Retina (tissue), 1 donor: ENCODE measurements at regions not wholly inside any gene's neighbourhood (a gene's known extent, or its start where the extent isn't known, plus 50 kb on each side); places are given as distances from the start of the nearest gene placed in this dataset.

Experiments used
- DNase-seq: peaks from one replicate; pipeline ENCODE4 v3.0.0-alpha.2; 2016

DNA sequence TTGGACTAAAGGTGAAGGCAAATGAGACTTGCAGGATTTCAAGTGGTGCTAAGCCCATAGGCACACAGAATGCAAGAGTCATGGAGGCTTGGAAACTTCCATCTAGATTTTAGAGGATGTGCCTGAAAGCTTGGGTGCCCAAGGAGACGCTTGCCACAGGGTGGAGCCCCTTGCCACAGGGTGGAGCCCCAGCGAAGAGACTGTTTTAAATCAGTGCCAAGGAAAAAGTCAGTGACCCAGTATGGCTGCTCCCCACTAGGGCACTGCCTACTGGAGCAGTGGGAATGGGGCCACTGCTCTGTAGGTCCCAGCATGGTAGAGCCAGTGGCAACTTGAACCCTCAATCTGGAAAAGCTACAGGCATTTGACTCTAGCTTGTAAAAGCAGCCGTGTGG, 794.2 kb upstream of the LCORL start:
- DNase-seq = no peak

DNA sequence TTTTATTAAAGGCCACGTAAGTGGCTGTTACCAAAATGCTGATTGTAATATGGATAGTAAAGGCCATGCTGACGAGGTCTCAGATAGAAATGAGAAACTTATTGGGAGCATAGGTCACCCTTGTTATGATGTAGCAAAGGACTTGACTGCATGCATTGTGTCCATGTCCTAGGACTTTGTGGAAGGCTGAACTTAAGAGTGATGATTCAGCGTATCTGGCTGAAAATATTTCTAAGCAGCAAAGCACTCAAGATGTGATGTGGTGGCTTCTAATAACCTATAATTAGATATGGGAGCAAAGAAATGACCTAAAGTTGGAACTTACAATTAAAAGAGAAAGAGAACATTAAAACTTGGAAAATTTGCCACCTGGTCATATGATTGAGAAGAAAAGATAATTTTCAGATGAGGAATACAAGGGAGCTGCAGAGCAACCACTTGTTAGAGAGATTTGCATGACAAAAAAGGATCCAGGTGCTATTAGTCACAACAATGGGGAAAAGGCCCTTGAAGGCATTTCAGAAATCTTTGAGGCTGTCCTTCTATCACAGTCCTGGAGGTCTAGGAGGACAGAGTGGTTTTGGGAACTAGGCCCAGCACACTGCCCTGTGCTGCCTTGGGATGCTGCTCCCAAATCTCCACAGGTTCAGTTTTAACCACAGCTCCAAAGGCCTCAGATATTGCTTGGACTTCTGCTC, 793.7 kb upstream of the LCORL start:
- DNase-seq = no peak

DNA sequence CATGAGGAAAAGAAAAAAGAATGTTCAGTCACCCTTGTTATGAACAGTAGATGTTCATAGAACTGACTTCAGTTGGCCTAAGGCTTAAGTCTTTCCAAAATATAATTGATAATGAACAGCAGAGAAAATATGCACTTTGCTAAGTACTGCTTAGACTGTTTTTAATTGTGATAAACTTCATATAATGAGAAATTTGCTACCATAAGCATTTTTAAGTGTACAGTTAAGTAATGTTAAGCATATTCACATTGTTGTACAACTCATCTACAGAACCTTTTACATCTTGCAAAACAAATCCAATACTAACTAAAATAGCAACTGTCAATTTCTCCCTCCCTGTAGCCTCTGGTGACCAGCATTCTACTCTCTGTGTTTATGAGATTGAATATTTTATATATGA, 792.2 kb upstream of the LCORL start:
- DNase-seq = no peak

DNA sequence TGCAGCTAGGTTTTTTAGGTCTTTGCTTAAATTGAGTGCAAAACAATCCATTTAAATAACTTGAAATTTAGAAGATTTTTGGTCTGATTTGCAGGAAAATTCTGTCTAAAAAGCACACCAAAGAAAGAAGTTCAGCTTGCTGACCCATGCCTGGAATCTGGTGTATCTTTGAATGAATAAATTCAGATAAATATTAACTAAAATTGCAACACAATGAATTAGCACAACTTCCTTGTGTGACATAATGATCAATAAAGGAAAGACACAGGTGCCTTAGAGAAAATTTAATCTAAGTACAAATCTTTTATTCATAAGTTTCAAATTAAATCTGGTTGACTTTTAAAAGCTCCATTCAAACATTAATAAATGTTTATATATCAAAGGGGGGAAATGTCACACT, 791.5 kb upstream of the LCORL start:
- DNase-seq = no peak

DNA sequence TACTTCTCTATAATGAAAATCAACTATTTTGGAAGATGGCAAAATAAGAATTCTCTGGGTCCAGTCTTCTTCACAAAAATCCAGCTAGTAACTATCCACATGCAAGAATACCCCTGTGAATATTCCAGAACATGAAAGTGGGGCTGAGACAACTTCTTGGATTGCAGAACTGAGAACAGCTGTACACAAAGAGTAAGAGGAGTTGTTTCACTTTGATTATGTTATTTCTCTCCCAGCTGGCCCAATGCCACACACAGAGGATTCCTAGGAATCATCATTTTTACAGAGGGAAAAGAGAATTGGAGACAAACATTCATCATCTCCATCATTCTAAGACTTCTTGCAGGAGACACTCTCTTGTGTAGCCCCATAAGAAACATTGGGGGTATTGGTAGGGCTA, 782.2 kb upstream of the LCORL start:
- DNase-seq = no peak

DNA sequence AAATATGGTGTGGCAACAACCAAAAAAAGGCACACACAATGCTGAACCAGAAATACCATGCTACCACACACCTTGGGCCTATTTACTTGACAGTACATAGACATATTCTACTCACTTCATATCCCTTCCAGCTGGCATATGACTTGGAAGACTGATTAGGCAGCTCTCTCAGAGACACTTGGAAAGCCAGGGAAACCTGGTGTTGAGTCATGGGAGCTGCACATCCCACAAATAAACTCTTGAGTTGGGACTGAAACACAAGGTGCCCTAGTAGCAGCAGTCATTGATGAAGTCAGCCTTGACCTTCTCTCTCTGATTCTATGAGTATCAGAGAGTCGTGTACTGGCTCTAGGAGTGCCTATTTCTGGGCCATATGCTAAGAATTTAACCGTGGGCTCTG, 776.6 kb upstream of the LCORL start:
- DNase-seq = no peak

DNA sequence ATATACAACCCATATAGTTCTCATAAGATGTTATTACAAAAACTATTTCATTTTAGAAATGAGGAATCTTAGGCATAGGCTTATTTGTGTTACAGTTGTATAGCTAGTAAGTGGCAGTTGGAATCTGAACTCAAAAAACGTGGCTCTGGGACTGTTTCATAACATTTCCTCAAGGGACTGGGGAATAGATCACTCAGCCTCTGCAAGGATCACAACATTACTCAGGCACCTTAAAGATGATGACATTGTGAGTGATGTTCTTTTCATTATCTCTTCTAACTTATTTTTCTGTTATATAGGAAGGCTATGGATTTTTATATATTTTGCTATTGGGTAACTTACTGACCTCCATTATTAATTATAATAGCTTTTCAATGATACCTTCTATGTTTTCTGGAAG, 774.2 kb upstream of the LCORL start:
- DNase-seq = no peak

DNA sequence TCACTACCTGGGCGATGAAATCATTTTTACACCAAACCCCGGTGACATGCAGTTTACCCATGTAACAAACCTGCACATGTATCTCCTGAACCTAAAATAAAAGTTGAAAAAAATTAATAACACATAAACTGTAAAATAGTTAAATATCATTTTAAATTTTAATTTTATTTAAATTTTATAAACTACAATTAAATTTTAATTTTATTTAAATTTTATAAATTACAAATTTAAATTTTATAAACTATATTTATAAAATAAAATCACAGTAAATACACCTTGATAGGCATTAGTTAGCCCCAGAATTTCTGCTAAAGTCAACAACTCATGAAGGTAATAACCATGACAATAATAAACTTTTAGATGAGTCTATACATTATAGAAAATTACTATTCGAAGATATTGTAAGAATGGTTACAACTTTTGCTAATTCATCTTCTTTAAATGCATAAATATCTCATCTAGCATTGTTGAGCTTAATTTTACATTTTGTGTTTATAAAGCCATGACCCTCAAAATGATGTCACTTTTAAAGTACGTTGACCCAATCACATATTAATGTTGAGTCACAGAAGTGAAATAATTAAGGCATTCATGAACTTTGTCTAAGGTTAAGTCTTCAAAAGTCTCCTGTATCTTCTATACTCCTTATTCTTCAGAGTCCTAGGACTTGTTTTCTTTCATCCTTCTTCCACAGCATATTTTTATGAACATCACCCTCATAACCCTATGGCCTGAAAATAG, 755.8 kb upstream of the LCORL start:
- no peak for DNase-seq

DNA sequence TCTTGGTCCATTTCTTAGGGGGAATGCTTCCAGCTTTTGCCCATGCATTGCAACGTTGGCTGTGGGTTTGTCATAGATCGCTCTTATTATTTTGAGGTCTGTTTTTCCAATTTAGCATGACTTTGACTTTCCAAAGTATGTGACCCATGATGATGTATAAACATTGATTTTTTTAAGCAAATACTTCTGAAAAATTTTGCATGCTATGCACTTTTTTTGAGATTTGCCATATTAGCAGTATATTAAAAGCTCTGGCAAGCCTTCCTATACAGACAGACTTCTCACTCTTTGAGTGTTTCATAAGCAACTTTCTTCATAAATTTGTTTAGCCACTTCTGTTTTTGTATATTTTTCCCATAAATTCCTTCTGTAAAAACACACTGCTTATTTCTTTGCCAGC, 746.4 kb upstream of the LCORL start:
- DNase-seq = no peak

DNA sequence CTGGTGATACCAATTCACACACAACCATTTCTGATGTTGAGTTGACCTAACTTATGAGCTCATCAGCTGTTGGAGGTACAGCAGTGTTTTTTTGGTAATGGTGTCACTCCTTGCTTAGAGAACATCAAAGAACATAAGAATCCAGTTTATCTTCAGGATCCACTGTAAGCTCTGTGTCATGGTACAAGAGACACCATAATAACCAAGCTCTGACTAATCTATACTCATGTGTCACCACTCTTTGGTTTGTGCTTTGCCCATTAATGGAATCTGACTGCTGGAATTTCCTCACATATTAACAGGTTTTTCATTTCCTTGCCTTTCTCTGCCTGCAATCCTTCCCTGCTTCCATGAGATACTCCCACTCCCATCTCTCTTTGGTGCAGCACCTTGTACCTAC, 735.1 kb upstream of the LCORL start:
- DNase-seq = no peak

DNA sequence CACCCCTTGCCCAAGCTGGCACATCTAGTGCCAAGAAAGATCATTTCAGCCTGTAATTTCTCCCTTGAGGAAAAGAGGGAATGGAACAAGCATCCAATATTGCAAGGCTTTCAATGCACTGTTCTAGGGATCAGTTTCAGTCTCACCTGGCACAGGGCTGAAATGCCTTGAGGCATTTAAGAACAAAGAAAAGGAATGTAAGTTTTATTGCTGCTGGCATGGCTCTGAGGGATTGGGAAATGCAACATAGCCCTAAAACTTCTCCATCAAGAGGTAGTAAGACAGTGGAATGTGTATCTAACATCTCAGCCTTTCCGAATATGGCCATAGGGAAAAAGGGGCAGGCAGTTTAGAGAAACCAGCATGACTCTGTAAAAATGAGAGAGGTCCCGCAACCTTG, 732.6 kb upstream of the LCORL start:
- DNase-seq = no peak

DNA sequence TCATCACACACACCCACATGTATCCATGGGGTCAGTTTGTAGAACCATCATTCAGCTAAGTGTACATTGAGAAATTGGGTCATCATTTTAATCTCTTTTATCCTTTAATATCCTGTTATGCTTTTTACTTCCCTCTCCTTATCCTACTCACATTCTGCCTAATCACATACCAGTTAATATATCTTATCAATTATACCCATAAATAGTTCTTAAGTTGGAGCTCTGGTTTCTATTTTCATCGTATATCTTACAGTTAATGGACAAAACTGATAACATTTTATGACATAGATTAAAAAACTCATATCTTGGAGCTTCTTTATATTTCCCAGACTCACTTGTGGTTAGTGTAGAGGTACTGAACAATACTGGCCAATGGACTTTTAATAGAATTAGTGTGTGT, 729.5 kb upstream of the LCORL start:
- no peak for DNase-seq

DNA sequence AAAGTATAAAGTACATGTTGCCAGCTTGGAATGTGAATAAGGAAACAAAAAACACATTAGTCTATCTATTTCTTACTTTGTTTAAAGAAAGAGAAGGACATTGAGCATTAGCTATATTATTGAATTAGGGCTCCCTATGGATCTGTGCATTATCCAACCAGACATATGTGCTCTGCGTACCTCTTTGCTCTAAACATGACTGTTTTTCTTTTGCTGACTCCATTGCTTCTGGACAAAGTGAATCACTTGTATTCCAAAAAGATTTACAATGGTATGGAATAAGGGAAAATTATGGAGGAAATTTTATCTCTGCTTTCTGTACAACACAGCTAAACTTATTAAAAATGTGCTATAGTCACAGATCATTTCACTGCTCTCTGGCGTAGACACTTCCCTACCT, 727.8 kb upstream of the LCORL start:
- DNase-seq = no peak

DNA sequence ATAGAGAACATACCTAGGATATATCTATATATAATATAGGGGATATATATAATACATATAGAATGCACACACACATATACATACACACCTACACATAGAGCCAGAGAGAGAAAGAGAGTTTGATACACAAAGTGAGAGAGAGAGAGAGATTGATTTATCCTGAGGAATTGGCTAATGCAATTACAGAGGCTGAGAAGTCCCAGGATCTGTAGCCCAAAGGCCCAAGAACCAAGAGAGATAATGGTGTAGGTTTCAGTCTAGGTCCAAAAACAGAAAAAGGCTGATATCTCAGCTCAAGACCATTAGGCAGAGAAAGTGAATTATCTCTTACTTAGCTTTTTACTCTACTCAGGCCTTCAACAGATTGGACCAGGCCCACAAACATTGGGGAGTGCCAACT, 715.0 kb upstream of the LCORL start:
- no peak for DNase-seq

DNA sequence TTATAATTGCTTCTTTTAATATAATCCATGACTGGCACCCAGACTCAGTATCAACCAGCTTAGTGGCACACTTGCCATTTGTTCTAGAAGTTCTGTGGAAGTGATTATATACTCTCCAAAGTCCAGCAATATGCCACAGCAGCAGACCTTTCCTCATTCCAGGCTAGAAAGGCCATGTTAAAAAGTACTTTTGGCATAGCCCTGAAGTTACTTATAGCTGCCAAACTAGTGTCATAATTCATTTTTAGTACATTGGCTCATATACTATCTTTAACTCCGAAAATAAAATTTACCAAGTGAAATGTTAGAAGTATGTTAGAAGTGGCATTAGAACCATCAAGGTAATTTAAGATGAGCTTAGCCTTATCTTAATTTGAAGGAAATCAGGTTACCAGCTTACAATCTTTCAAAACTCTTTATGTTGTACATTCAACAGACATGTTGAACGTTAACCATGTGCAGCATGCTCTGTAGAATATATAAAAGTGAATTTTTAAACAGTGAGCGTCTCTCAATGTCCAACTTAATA, 714.2 kb upstream of the LCORL start:
- no peak for DNase-seq

DNA sequence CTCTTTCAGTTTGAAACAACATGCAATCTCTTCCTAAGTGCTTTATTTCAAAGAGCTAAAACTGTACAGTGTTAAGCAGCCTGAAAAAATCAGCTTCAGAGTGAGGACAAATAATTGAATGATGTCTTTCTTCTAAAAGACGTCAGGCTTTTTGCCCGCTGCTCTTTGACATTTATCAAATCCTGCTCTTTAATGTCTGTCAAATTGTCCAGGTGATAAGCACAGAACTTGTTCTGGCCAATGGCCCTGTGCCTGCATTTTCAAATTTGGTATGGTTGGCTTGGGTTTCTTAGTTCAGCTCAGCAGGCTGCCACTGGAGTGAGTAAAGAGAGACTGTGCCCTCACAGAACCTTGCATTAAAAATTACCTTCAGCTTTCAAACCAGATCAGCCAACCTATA, 712.9 kb upstream of the LCORL start:
- DNase-seq = no peak

DNA sequence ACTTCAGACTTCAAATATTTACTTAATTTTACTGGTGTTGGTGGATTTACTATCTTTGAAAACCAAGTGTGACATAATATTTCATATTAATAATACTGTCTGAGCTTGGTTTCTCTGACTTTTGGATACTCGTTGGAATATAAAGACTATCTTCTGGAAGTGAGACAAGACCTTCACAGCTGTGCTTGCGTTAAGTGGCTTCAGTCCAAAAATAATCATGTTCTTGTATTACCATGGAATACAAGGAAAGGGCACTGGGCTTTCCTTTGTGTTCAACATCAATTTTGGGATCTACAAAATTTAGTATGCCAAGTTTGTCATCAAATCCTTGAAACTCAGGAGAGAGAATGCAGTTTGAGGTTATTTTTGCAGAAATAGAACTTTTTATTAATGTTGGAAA, 712.4 kb upstream of the LCORL start:
- DNase-seq = no peak

DNA sequence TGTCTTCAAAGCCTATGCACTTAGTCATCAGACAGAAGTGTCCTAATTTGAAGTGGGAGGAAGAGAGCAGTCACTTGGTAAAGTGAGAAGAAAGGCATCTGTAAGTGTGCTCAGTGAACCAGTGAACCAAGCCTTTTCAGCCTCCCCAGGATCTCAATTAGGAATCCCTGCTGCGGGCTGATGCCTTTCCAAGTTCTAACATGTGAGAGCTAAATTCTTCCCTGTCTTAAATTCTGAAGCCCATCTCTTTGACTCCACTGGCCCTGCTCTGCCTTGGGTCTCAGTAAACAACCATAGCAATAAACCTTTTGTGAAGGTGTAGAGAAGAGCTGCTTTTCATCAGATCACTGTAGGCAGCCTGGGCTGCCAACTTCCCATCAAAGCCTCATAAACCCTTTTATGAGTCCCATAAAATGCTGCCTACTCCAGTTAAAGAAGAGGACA, 701.2 kb upstream of the LCORL start:
- DNase-seq = no peak

DNA sequence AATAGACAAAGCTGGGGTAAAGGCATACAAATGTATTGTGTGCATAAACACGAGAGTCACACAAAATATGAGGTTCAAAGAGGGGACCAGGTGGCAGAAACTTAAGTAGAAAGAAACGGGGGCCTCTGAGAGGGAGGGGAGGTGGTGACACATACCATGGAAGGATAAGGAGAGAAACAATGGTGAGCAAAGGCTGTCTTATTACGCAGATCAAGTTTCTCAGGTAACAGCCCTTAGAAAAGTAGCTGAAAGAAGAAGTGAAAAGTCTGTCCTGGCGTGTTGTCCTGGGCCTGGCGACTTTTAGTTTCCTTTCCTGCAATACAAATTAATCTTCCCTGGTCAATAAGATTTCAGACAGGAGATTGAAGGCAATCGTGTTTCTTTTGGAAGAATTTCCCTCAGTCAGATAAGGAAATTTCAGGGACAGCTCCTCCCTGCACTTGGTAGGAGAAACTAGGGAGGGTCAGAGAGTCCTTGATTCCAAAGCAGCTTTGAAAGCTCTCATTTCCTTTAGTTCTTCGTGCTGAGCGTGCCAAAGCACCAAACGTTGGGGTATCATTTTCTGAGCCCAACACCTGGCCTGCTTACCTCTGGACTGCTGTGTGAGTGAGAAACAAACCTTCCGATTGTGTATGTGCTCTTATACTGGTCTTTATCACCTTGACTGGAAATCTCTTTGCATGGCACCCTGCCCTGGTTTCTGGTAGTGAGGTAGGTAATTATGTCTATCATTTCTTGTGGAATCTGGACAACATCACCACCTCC, 676.7 kb upstream of the LCORL start:
- no peak for DNase-seq

DNA sequence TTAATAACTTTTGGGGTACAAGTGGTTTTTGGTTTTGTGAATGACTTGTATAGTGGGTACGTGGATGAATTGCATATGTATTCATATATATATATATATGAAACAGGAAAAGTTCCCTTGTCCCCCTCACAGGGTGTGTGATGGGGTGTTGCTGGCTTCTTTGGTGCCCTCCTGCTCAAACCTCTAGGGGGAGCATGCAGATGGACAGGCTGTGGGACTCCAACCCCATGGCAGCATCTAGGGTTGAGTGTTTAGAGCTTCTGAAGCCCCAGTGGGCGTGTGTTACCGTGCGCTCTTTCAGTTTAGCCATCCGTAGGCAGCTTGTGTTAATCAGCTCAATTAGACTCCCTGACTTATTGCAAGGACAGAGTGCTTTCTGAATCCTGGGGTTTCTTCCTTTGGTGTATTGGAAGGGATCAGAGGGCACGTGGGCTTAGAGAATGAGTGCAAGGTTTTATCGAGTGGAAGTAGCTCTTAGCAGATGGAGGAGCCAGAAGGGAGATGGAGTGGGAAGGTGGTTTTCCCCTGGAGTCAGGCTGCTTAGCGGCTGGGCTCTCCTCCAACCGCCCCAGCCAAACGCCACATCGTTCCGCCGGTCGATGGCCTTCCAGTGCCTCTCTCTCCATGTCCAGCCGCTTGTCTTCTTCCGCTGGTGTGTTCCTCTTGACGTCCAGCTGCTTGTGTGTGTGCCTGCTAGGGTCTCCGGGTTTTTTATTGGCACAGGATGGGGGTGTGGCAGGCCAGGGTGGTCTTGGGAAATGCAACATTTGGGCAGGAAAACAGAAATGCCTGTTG, 674.4 kb upstream of the LCORL start:
- DNase-seq = no peak

DNA sequence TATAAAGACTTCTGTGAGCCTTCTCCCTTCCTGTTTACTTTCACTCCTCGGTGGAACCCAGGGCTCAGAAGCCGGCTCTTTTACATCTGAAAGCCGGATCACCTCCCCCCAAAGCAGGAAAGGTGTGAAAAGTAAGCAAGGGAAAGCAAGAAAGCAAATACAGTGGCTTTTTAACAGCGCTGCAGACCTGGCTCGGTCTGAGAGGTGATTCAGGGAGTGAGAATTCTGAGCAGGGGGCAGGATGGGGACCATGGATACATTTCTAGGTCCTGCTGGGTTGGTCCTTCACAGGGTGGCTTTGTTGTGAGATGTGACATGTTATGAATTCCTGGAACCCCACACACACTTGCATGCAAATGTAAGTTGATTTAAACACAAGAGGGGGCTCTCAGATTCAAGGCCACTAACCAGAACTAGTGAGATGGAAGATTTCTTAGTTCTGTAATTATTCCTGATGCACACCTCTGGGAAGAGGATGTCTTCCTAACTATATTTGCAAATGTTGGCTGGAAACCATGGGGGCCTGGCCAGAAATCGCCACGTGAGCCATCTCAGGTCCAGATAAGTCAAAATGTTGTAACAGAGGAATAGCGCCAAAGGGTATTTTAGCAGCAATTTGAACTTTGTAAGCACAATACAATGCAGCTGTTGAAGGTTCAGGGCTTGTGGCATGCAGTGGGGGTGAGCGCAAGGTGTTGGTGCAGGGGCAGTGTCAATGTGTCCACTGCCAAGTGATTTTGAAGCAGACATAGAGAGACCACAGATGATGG, 670.1 kb upstream of the LCORL start:
- DNase-seq = peak; percentile 12

DNA sequence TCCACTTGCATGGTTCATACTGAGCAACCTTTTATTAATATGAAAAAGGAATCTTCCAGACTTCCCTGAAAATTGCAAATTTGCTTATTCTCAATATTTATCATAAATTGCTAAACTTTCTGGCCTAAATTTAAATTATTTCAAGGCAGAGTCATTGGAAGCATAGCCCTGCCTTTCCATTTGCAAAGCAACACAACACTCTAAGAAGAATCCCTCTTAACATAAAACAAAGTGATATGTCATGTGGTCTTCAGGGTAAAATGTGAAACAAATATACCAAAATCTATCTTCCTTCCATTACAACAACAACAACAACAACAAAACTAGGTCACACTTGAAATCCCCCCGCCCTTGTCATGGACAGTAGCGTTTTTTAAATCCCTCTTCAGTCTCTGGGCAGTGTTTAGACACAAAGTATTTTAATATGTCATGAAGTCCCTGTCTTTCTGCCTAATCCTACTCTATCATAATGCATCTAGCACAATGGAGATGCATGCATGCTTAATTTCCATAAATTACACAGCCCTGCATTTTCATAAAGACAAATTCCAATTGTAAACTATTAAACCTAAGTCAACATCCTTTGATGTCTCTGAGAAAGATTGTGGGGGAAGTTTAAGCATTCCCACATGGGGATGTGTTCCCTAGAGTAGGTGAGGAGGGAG, 668.9 kb upstream of the LCORL start:
- DNase-seq = no peak
